ENCODE measurements at regions not wholly inside any gene's neighbourhood (a gene's known extent, or its start where the extent isn't known, plus 50 kb on each side); places are given as distances from the start of the nearest gene placed in this dataset.

DNA sequence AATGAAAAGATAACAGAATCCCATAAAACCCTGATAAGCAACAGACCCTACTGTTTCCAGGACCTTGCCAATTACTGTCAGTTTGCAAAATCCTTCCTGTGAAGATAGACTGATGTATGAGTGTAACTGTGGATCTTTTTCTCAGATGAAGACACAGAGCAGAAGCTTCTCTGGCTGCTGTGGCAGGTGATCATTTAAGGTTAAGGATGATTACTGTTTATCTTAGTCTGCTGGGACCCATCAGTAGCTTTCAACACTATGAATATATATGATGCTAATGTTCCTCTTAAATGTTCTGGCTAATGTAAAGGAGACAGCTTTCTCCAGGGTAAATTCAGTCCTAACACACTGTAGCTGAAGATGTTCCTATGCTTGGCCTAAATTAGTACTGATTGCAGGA, 56.0 kb upstream of the CTTNBP2 start:
- no peaks in the 10 kb centered on the region for H3K9me3 Mint-ChIP-seq (ENCODE audit: insufficient read depth)
- no peak for ATAC-seq
- DNase-seq = no peak
- ChIA-PET CTCF (no interaction called here), POLR2A (no interaction called here)
- no peaks in the 10 kb centered on the region for H3K36me3 Mint-ChIP-seq (ENCODE audit: low read depth)
- no peak overlapping the region for H3K4me3 Mint-ChIP-seq
- H3K27me3 Mint-ChIP-seq (ENCODE audit: low read depth) = no peaks in the 10 kb centered on the region
- H3K27ac Mint-ChIP-seq = no peak overlapping the region
- no peaks in the 10 kb centered on the region for H3K4me1 Mint-ChIP-seq (ENCODE audit: low read depth)

DNA sequence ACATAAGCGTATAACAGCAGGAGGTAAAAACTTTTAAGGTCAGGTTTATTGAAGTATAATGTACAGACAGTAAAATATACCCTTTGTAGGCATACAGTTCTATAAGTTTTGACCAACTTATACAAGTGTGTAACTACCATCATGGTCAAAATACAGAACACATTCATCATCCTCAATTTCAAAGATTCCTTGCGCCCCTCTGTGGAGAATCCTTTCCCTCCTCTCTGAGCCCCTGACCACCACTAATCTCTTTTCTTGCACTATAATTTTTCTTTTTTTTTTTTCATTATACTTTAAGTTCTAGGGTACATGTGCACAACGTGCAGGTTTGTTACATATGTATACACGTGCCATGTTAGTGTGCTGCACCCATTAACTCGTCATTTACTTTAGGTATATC, 58.1 kb upstream of the CTTNBP2 start:
- DNase-seq (no peak), ATAC-seq (no peak)
- no peak overlapping the region for H3K27ac Mint-ChIP-seq
- ChIA-PET CTCF (no interaction called here), POLR2A (no interaction called here)
- no peaks in the 10 kb centered on the region for H3K27me3 Mint-ChIP-seq (ENCODE audit: low read depth)
- no peaks in the 10 kb centered on the region for H3K36me3 Mint-ChIP-seq (ENCODE audit: low read depth)
- H3K9me3 Mint-ChIP-seq (ENCODE audit: insufficient read depth) = no peaks in the 10 kb centered on the region
- H3K4me1 Mint-ChIP-seq (ENCODE audit: low read depth) = no peaks in the 10 kb centered on the region
- no peak overlapping the region for H3K4me3 Mint-ChIP-seq

DNA sequence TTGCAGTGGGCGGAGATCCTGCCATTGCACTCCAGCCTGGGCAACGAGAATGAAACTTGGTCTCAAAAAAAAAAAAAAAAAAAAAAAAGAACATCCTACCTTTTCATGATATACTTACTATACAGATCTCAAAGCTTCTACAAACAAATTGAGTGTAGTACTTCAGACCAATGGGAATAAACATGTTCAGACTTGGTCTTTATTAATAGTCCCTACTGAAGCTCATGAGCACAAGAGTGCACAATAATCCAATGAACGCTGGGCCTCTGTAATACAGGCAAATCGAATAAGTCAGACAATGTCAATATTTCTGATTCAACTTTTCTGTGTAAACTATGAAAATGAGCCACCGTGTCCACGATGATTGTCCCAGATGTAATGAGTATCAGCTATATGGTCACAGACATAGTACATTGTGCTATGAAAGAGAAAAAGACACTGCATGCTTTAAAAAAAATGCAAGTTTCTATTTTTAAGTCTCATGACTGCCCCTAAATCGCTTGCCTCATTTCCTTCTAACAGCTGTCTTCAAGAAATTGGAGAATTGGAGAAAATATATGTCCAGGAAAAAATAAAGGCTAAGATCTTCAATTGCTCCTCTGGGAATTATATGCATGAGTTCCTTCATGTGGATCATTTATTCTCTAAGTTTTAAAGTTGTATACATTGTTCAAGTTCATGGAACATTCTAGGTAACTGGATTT, 64.0 kb upstream of the CTTNBP2 start:
- ATAC-seq (no peak), DNase-seq (no peak)
- Mint-ChIP-seq H3K4me1 (ENCODE audit: low read depth) (no peaks in the 10 kb centered on the region), H3K4me3 (no peak overlapping the region), H3K36me3 (ENCODE audit: low read depth) (no peaks in the 10 kb centered on the region), H3K27me3 (ENCODE audit: low read depth) (no peaks in the 10 kb centered on the region), H3K9me3 (ENCODE audit: insufficient read depth) (no peaks in the 10 kb centered on the region), H3K27ac (no peak overlapping the region)
- POLR2A ChIA-PET = no interaction called here
- CTCF ChIA-PET = no interaction called here

DNA sequence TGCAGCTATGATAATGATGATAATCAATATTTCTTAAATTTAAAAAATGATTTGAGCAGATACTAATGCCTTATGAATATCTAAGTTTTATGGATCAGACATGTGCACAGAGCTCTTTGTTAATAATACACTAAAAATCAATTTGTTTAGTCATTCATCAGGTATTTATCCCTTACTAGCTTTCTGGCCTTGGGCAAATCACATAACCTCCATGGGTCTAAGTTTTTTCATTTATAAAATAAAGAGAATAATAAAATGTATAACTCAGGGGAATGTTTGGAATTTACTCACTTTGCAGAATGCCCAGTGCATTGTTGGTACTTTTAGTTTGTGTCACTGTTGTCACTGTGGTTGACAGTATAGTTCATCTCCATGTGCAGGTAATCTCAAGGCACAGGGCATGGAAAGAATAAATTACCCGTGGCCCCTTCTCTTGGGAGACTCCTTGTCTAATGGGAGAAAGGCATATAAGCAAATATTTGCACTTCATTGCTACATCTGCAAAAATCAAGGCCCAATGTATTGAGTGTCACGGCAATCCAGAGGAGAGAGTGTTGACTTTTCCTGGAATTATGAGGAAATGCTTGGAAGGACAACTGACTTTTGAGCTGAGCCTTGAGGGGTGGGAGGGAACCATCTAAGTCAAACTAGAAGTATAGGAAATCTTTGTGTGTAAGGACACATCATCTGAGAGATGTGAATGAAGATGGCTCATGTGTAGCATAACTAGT, 64.7 kb upstream of the CTTNBP2 start:
- Mint-ChIP-seq H3K9me3 (ENCODE audit: insufficient read depth) (no peaks in the 10 kb centered on the region), H3K27me3 (ENCODE audit: low read depth) (no peaks in the 10 kb centered on the region), H3K4me3 (no peak overlapping the region), H3K36me3 (ENCODE audit: low read depth) (no peaks in the 10 kb centered on the region), H3K4me1 (ENCODE audit: low read depth) (no peaks in the 10 kb centered on the region), H3K27ac (no peak overlapping the region)
- POLR2A ChIA-PET = no interaction called here
- CTCF ChIA-PET = no interaction called here
- ATAC-seq (no peak), DNase-seq (no peak)

DNA sequence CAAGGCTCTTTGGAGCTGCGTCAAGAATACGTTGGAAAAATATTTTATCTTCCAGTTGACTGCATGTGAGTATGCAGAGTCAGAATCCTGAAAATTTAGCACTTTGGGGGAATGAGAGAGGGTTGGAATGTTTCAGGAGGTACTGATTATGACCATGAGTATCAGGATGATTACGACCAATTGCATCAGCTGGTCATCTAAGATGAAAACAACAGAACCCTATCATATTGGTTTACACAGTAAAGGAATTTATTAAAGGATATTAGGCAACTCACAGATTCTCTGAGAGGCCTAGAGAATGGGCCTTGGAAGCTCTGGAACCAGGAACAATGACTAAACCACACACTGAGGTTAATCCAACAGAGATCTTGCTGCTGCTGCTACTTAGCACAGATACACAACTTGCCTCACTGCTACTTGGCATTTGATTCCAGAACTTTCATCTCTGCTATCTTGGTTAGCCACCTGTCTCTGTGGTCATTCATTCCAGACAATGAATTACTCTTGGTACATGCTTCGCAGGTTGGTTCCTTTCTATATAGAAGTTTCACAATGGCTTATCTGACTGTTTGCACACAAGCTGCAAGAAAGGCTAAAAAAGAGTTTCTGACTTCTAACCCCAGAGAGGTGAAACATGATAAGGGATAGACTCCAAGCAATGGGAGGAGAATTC, 68.0 kb upstream of the CTTNBP2 start:
- Mint-ChIP-seq H3K27me3 (ENCODE audit: low read depth) (no peaks in the 10 kb centered on the region), H3K9me3 (ENCODE audit: insufficient read depth) (no peaks in the 10 kb centered on the region), H3K27ac (no peak overlapping the region), H3K36me3 (ENCODE audit: low read depth) (no peaks in the 10 kb centered on the region), H3K4me3 (no peak overlapping the region), H3K4me1 (ENCODE audit: low read depth) (no peaks in the 10 kb centered on the region)
- ATAC-seq (no peak), DNase-seq (no peak)
- CTCF ChIA-PET = no interaction called here
- POLR2A ChIA-PET = no interaction called here

DNA sequence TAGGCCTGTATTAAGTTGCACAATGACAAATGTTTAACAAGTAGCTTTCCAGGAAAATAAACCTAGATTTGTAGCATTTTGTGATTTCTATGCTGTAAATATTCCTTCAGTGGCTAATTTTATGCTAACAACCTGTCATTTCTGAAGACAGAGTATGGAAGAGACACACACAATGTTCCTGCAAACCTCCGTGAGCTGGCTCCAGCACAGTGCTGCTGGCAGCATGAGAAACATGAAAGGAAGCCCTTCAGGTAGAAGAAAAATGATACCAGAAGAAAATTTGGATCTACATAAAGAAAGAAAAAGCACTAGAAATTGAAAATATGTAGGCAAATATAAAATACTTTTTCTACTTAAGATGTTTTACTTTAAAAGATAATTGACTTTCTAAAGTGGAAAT, 69.5 kb upstream of the CTTNBP2 start:
- no peak overlapping the region for H3K4me3 Mint-ChIP-seq
- no peaks in the 10 kb centered on the region for H3K27me3 Mint-ChIP-seq (ENCODE audit: low read depth)

DNA sequence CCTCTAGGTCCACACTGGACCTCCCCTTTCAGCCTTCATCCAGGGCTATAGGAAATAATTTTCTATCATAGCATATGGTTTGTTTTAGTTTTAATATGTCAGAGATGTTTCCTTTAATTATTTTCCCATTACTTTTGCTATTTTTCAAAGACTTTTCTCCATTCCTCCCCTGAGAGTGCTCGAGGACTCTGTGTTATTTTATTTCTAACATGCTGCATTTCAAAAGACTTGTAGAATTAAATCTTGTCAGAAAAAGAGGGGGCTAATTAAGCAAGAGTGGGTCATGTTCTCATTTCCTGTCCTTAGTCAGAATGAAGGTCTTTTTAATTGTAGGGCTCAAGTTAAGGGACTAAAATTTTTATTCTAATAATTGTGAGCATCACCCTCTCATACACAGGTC, 71.6 kb upstream of the CTTNBP2 start:
- Mint-ChIP-seq H3K27ac (no peak overlapping the region), H3K36me3 (ENCODE audit: low read depth) (no peaks in the 10 kb centered on the region), H3K4me3 (no peak overlapping the region), H3K9me3 (ENCODE audit: insufficient read depth) (no peaks in the 10 kb centered on the region), H3K4me1 (ENCODE audit: low read depth) (no peaks in the 10 kb centered on the region), H3K27me3 (ENCODE audit: low read depth) (no peaks in the 10 kb centered on the region)
- DNase-seq = no peak
- CTCF ChIA-PET = no interaction called here
- no peak for ATAC-seq
- POLR2A ChIA-PET = no interaction called here

More for the DNA sequence above, 69.5 kb upstream of the CTTNBP2 start:
- Mint-ChIP-seq H3K27ac (no peak overlapping the region), H3K4me1 (ENCODE audit: low read depth) (no peaks in the 10 kb centered on the region), H3K36me3 (ENCODE audit: low read depth) (no peaks in the 10 kb centered on the region), H3K9me3 (ENCODE audit: insufficient read depth) (no peaks in the 10 kb centered on the region)
- ATAC-seq (no peak), DNase-seq (no peak)
- CTCF ChIA-PET = no interaction called here
- POLR2A ChIA-PET = no interaction called here

DNA sequence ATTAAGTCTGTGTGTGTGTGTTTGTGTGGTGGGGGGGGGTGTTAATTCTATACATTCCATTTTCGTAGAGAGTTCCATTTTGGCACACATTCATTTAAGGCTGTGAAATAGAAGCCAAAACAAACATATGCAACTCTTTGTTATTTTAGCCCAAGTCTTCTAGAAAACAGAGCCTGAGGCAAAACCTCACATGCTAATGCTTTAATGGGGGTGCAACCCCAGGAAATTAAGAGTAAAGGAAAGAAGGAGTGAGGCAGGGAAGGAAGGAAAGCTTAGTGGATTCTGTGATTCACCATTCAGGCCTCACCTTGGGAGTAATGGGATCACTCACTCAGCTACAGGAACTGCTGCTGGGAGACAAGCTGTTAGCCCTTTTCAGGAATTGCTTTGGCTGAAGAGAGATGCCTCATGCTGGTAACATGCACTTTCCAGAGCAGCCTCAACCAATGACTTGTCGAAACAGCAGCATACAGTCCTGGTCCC, 73.0 kb upstream of the CTTNBP2 start:
- ChIA-PET POLR2A (no interaction called here), CTCF (no interaction called here)
- no peaks in the 10 kb centered on the region for H3K27me3 Mint-ChIP-seq (ENCODE audit: low read depth)

DNA sequence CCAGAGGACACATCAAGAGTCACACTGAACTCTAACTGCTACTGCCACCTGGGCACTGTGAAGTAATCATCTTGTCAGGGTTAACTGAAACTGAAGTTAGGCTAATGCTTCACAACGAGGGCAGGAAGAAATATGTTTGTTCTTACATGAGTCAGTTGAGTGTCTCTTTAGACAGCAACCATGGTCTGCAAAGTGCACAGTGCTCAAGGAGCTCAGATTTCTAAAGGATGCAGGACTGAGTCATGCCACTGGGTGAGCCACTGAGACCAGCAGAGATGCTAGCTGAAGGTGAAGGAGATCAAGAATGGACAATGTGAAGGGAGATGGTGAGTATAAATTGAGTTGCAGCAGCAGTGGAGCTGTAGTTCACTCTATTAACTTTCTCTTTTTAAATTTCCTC, 76.0 kb upstream of the CTTNBP2 start:
- no peaks in the 10 kb centered on the region for H3K36me3 Mint-ChIP-seq (ENCODE audit: low read depth)
- H3K9me3 Mint-ChIP-seq (ENCODE audit: insufficient read depth) = no peaks in the 10 kb centered on the region
- H3K4me1 Mint-ChIP-seq (ENCODE audit: low read depth) = no peaks in the 10 kb centered on the region
- DNase-seq = no peak
- H3K27ac Mint-ChIP-seq = no peak overlapping the region
- CTCF ChIA-PET = no interaction called here
- H3K4me3 Mint-ChIP-seq = no peak overlapping the region
- H3K27me3 Mint-ChIP-seq (ENCODE audit: low read depth) = no peaks in the 10 kb centered on the region
- POLR2A ChIA-PET = no interaction called here
- ATAC-seq = no peak

More for the DNA sequence above, 73.0 kb upstream of the CTTNBP2 start:
- no peaks in the 10 kb centered on the region for H3K36me3 Mint-ChIP-seq (ENCODE audit: low read depth)
- no peak for DNase-seq
- no peaks in the 10 kb centered on the region for H3K9me3 Mint-ChIP-seq (ENCODE audit: insufficient read depth)
- ATAC-seq = no peak
- H3K4me1 Mint-ChIP-seq (ENCODE audit: low read depth) = no peaks in the 10 kb centered on the region
- H3K4me3 Mint-ChIP-seq = no peak overlapping the region
- no peak overlapping the region for H3K27ac Mint-ChIP-seq

DNA sequence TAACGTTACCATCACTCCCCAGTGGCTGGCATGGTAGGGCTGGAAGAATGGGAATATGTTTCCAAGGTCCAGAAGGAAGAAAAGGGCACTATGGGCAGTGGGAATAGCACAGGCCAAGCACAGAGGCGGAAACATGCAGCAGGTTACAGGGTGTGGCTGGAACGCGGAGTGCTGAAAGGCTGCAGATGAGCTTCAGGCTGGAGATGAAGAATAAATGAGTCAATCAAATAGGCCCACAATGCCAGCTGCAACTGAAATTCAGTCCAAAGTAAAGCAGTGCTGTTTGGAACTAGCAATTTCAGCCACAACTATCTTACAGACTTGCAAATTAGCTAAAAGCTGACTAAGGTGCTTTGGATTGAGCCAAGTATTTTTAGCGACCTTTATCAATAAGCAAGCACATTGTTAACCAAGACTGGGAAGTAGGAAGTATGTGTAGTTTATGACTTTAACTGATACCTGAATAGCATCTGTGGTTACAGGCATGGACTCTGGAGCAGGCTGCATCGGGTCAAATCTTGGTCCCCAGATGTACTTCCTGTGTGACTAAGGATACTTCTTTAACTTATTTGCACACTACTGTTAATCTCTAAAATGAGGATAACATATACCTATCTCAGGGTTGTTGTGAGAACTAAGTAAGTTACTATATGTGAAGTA, 77.5 kb upstream of the CTTNBP2 start:
- ATAC-seq (no peak), DNase-seq (no peak)
- no peaks in the 10 kb centered on the region for H3K9me3 Mint-ChIP-seq (ENCODE audit: insufficient read depth)
- no peaks in the 10 kb centered on the region for H3K36me3 Mint-ChIP-seq (ENCODE audit: low read depth)
- H3K27ac Mint-ChIP-seq = no peak overlapping the region
- POLR2A ChIA-PET = no interaction called here
- H3K4me1 Mint-ChIP-seq (ENCODE audit: low read depth) = no peaks in the 10 kb centered on the region
- no peak overlapping the region for H3K4me3 Mint-ChIP-seq
- CTCF ChIA-PET = no interaction called here
- H3K27me3 Mint-ChIP-seq (ENCODE audit: low read depth) = no peaks in the 10 kb centered on the region

DNA sequence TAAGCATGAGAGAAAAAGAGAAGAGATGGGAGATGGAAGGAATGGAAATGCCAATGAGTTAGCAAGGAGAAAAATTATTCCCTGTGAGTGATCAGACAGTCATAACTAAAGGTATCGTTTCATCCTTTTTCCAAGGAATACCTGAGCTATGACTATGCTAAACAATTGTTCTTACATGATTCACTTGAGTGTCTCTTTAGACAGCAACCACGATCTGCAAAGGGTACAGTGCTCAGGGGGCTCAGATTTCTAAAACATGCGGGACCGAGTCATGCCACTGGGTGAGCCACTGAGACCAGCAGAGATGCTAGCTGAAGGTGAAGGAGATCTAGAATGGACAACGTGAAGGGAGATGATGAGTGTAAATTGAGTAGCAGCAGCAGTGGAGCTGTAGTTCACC, 78.0 kb upstream of the CTTNBP2 start:
- Mint-ChIP-seq H3K9me3 (ENCODE audit: insufficient read depth) (no peaks in the 10 kb centered on the region), H3K36me3 (ENCODE audit: low read depth) (no peaks in the 10 kb centered on the region), H3K4me1 (ENCODE audit: low read depth) (no peaks in the 10 kb centered on the region), H3K27me3 (ENCODE audit: low read depth) (no peaks in the 10 kb centered on the region), H3K27ac (no peak overlapping the region), H3K4me3 (no peak overlapping the region)
- ChIA-PET POLR2A (no interaction called here), CTCF (no interaction called here)
- ATAC-seq (no peak), DNase-seq (no peak)

DNA sequence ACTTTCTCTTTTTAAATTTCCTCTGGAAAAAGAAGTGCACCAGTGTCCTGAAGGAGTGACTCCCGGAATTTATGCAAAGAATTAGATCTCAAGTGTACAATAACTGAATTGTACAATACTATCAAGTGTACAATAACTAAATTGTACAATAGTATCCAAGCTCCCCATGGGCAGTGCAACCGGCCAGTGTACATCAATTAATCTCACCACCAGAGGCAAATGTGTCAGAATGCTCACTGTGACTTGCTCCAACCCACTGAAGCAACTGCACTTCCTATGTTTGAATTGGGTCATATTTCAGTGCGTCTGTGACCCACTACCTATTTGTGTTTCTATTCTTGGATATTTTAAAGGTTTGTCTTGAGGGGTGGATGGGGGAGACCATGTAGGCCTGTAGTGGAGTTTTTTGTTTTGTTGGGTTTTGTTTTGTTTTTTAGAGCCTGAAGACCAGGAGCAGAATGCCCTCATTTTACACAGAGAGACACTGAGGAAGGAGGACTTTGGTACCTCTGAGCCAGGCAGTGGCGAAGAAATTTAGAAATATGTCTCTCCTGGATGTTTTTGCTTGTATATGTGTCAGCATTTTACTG, 78.5 kb upstream of the CTTNBP2 start:
- H3K36me3 Mint-ChIP-seq (ENCODE audit: low read depth) = no peaks in the 10 kb centered on the region
- ChIA-PET POLR2A (no interaction called here), CTCF (no interaction called here)
- no peak overlapping the region for H3K27ac Mint-ChIP-seq
- H3K27me3 Mint-ChIP-seq (ENCODE audit: low read depth) = no peaks in the 10 kb centered on the region
- DNase-seq (no peak), ATAC-seq (no peak)
- H3K4me1 Mint-ChIP-seq (ENCODE audit: low read depth) = no peaks in the 10 kb centered on the region
- H3K4me3 Mint-ChIP-seq = no peak overlapping the region
- H3K9me3 Mint-ChIP-seq (ENCODE audit: insufficient read depth) = no peaks in the 10 kb centered on the region

Measured in activated CD8-positive, alpha-beta T cell treated with anti-CD3 and anti-CD28 coated beads, Interleukin-2, amount 10 ng/mL, durations not matched to agents 7 days and 5 days (primary cell).